ENCODE measurements at regions not wholly inside any gene's neighbourhood (a gene's known extent, or its start where the extent isn't known, plus 50 kb on each side); places are given as distances from the start of the nearest gene placed in this dataset.

- ChIA-PET POLR2A (no interaction called here), CTCF (no interaction called here)
- Histone ChIP-seq H3K27me3 (replicated peaks; ENCODE audit: control insufficient read depth, insufficient read depth, low read length) (no peaks in the 10 kb centered on the region), H3K9me3 (no peaks in the 10 kb centered on the region), H3K4me3 (ENCODE audit: low read depth, low read length) (no peak overlapping the region), H3K4me1 (peaks cover 8% of the 10 kb centered on the region; the same call in 1 of the 2 replicates), H3K36me3 (ENCODE audit: control insufficient read depth, insufficient read depth, low read length) (no peaks in the 10 kb centered on the region)
- BruUV-seq (replicated peaks) = no TSS peak
- no peaks in the 10 kb centered on the region for H3K27me3 Mint-ChIP-seq (ENCODE audit: insufficient read depth, unreplicated experiment)
- no peak overlapping the region for H3K27ac Mint-ChIP-seq (ENCODE audit: unreplicated experiment)
- no peak for DNase-seq
- peaks cover 5% of the 10 kb centered on the region for H3K36me3 Mint-ChIP-seq (ENCODE audit: insufficient read depth, unreplicated experiment)
- peaks cover 7% of the 10 kb centered on the region for H3K4me1 Mint-ChIP-seq (ENCODE audit: low read depth, unreplicated experiment)
- no peak for TF ChIP-seq CTCF (IDR thresholded peaks at IDR 0.05; ENCODE audit: insufficient read depth in 1 of 2, low read depth in 1 of 2, low read length in 1 of 2, severe bottlenecking in 1 of 2, unreplicated experiment in 1 of 2)
- intact Hi-C loops (cut with micrococcal nuclease; ENCODE audit: unreplicated experiment) = no loop called here
- H3K9me3 Mint-ChIP-seq (ENCODE audit: unreplicated experiment) = peaks cover 19% of the 10 kb centered on the region
- H3K4me3 Mint-ChIP-seq (ENCODE audit: unreplicated experiment) = no peak overlapping the region
Measured at GRCh38 chr3:31406896-31407295, 125.8 kb upstream of the STT3B start.

GRCh38 chr3:31407665-31408064, 125.1 kb upstream of the STT3B start:
- no TSS peak for BruUV-seq (replicated peaks)
- no peak for DNase-seq
- ChIA-PET POLR2A (no interaction called here), CTCF (no interaction called here)
- H3K4me3 Mint-ChIP-seq (ENCODE audit: unreplicated experiment) = no peak overlapping the region
- no peaks in the 10 kb centered on the region for H3K9me3 ChIP-seq
- H3K27me3 ChIP-seq (replicated peaks; ENCODE audit: control insufficient read depth, insufficient read depth, low read length) = no peaks in the 10 kb centered on the region
- no peak for TF ChIP-seq CTCF (IDR thresholded peaks at IDR 0.05; ENCODE audit: insufficient read depth in 1 of 2, low read depth in 1 of 2, low read length in 1 of 2, severe bottlenecking in 1 of 2, unreplicated experiment in 1 of 2)
- no peaks in the 10 kb centered on the region for H3K36me3 ChIP-seq (ENCODE audit: control insufficient read depth, insufficient read depth, low read length)
- no peak overlapping the region for H3K4me3 ChIP-seq (ENCODE audit: low read depth, low read length)
- intact Hi-C loops (cut with micrococcal nuclease; ENCODE audit: unreplicated experiment) = no loop called here
- peaks cover 7% of the 10 kb centered on the region for H3K4me1 Mint-ChIP-seq (ENCODE audit: low read depth, unreplicated experiment)
- H3K27me3 Mint-ChIP-seq (ENCODE audit: insufficient read depth, unreplicated experiment) = no peaks in the 10 kb centered on the region
- peaks cover 8% of the 10 kb centered on the region; the same call in 1 of the 2 replicates for H3K4me1 ChIP-seq
- H3K36me3 Mint-ChIP-seq (ENCODE audit: insufficient read depth, unreplicated experiment) = no peaks in the 10 kb centered on the region
- peaks cover 19% of the 10 kb centered on the region for H3K9me3 Mint-ChIP-seq (ENCODE audit: unreplicated experiment)
- no peak overlapping the region for H3K27ac Mint-ChIP-seq (ENCODE audit: unreplicated experiment)

GRCh38 chr3:31408720-31409119, 124.0 kb upstream of the STT3B start:
- Histone ChIP-seq H3K4me1 (peaks cover 8% of the 10 kb centered on the region; the same call in 1 of the 2 replicates), H3K36me3 (ENCODE audit: control insufficient read depth, insufficient read depth, low read length) (no peaks in the 10 kb centered on the region), H3K9me3 (no peaks in the 10 kb centered on the region), H3K27me3 (replicated peaks; ENCODE audit: control insufficient read depth, insufficient read depth, low read length) (no peaks in the 10 kb centered on the region), H3K4me3 (ENCODE audit: low read depth, low read length) (no peak overlapping the region)
- no peaks in the 10 kb centered on the region for H3K36me3 Mint-ChIP-seq (ENCODE audit: insufficient read depth, unreplicated experiment)
- intact Hi-C loops (cut with micrococcal nuclease; ENCODE audit: unreplicated experiment) = no loop called here
- no peaks in the 10 kb centered on the region for H3K27me3 Mint-ChIP-seq (ENCODE audit: insufficient read depth, unreplicated experiment)
- no TSS peak for BruUV-seq (replicated peaks)
- no peak for TF ChIP-seq CTCF (IDR thresholded peaks at IDR 0.05; ENCODE audit: insufficient read depth in 1 of 2, low read depth in 1 of 2, low read length in 1 of 2, severe bottlenecking in 1 of 2, unreplicated experiment in 1 of 2)
- peaks cover 13% of the 10 kb centered on the region for H3K9me3 Mint-ChIP-seq (ENCODE audit: unreplicated experiment)
- ChIA-PET CTCF (no interaction called here), POLR2A (no interaction called here)
- no peak overlapping the region for H3K27ac Mint-ChIP-seq (ENCODE audit: unreplicated experiment)
- no peak overlapping the region for H3K4me3 Mint-ChIP-seq (ENCODE audit: unreplicated experiment)
- peaks cover 2% of the 10 kb centered on the region for H3K4me1 Mint-ChIP-seq (ENCODE audit: low read depth, unreplicated experiment)
- no peak for DNase-seq
